GM19397 (cell line): ENCODE measurements at regions not wholly inside any gene's neighbourhood (a gene's known extent, or its start where the extent isn't known, plus 50 kb on each side); places are given as distances from the start of the nearest gene placed in this dataset.
"Not testable (repeated sequence)": the region's sequence is repeated elsewhere in the genome, so short reads cannot be mapped to it uniquely, and the experiment has no call there.

Experiments
- ATAC-seq: cut with Tn5 transposase; IDR thresholded peaks from one replicate; pipeline ENCODE4 v1.9.1; 2021; ENCODE audit warnings: mild to moderate bottlenecking, moderate library complexity; ENCODE audit not compliant: unreplicated experiment

GRCh38 chr11:95652002-95652472 lies 137.5 kb downstream of the FAM76B start:
- no peak for ATAC-seq

DNA sequence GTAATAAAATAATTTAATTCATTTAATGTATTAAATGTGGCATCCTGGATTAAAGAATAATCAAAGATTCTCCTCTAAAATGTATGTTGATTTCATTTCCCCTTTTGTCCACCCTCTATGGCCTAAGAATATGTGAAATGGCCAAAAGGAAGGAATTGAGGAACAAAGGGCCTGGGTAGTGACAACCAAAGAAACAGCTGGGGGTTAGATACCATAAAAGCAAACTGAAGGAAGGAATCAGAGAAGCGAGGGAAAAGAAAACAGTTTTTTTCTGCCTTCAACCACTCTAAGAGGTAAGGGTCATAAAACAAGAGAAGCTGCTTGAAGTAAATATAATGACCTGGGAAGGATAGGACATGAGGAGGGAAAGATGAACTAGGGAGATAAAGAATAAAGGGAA lies 139.3 kb downstream of the FAM76B start:
- ATAC-seq = no peak

GRCh38 chr11:95647871-95648270 lies 141.7 kb downstream of the FAM76B start:
- no peak for ATAC-seq

DNA sequence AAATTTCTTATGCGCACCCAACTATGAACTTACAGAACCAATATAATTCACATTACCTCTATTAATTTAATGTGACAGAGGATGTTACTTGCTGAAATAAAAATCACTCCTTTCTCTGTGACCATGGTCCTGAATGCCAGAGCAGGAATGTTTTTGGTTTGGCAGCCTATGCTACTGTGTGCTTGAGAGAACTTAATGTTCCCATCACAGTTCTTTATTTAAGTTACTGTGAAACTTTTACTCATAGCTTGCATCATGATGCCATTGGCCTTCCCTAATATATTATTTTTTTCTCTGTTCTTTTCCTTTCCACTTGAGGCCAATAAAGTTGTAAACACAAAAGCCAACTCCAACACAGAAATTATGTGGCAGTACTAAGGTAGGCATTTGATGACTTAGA lies 142.2 kb downstream of the FAM76B start:
- ATAC-seq = no peak

DNA sequence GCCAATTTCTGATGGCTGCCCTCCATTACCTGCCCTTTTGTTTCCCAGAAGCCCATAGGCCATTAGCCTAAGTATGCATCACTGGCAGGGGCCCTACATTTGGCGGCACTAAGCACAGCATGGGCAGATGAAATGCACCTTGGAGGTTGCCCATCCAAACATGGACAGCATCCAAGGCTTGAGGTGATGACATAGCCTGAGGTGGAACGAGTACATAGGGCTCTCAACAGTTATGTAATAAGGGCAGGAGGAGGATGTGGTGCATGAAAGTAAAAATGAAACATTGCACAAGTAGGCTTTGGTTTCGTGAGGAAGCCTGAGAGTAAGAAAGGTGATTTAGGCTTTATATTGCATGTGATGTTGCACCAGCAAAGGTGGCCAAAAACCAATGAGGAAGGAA lies 148.1 kb downstream of the FAM76B start:
- peak; percentile 99 for ATAC-seq

- no peak for ATAC-seq
These were observed 151.1 kb downstream of the FAM76B start for GRCh38 chr11:95638501-95638900.

GRCh38 chr11:95625164-95625900 lies 164.2 kb downstream of the FAM76B start:
- no peak for ATAC-seq

GRCh38 chr11:95616256-95616804 lies 173.3 kb downstream of the FAM76B start:
- no peak for ATAC-seq

GRCh38 chr11:95611827-95612226 lies 177.8 kb downstream of the FAM76B start:
- ATAC-seq = no peak

DNA sequence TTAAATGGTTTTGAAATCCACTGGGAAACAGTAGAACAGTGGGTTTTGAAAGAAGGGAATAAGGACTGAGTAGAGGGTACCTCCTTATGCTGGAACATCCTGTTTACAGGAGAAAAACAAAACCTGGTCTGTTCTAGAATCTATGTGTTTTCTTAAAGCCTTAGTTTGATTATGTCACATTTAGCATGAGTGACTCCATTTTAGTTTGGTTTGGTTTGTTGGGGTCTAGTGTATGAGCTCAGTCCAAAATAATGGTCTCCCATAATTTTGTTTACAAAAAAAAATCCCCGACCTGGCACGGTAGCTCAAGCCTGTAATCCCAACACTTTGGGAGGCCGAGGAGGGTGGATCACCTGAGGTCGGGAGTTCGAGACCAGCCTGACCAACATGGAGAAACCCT lies 179.4 kb downstream of the FAM76B start:
- ATAC-seq = not testable (repeated sequence)

DNA sequence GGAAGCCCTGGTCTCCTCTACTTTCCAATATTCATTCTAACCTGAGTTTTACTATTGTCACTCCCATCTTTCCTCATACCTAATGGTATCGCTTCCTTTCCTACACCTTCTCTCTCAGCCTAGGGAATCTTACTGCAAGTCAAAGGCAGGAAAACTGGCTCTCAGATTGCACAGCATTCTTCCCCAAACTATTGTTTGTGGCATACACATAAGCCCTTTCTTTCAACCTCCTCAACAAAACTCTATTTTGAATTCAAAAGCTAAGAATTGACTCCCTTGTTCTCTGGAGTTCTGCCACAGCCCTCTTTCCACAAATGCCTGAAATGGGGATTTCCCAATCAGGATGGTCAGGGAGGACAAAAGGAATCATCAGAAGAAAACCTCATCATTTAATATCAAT lies 181.5 kb downstream of the FAM76B start:
- ATAC-seq = no peak

GRCh38 chr11:95606824-95607223 lies 182.8 kb downstream of the FAM76B start:
- ATAC-seq = no peak

DNA sequence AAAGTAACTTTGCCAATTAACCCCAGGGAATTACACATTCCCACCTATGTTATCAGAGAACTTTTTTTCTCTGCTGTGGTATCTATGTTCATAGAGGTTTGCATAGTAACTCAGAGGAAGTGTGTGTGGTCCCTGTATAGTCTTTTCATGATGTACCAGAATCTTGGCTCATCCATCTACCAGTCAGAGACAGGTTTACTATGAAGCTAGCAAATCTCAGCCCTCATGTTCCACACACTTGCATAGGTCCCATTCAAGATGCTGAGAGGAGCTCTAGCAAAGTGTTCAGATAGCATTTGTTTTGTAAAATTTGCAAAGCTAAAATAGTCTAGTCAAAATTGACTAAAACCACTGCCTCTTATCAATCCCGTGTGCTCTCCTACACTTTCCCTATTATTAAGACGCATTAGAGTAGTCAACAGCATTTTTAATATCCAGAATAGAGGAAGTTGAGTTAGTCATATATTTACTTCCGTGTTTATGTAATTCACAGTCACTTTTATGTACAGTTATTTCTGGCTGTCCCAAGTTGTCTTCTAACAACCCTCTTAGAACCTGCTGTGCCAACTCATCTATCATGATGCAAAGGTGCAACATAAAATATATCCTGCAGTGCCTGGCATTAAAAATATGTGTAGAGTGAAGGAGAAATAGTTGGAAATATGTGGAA lies 184.2 kb downstream of the FAM76B start:
- ATAC-seq = no peak

DNA sequence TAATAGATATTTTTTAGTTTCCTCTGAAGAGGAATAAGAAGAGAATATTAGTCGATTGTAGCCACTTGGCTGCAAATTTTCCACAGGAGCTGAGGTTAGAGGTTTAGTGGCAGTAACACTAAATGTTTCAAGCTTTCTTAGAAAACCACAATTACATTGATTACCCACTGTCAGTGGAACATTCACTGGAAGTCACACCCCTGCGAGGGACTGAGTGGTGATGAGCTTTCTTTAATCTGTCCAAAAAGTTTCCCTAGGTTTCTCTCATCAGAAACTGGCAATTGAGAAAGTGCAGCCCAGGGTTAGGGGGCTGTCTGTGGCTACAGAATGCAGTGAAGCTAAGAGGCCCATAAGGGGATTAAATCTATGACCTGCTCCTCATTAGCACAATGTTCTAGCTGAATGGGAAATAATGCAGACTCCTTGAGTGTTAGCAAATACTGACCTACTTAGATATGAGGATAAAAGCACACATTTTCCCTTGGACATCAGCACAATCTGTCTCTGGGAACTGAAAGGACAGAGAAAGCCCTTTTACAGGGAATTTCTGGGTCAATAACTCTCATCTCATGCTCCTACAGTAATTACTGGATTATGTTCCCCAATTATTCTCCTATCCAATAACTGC lies 189.5 kb downstream of the FAM76B start:
- ATAC-seq = no peak

GRCh38 chr11:95595973-95596489 lies 193.6 kb downstream of the FAM76B start:
- no peak for ATAC-seq

DNA sequence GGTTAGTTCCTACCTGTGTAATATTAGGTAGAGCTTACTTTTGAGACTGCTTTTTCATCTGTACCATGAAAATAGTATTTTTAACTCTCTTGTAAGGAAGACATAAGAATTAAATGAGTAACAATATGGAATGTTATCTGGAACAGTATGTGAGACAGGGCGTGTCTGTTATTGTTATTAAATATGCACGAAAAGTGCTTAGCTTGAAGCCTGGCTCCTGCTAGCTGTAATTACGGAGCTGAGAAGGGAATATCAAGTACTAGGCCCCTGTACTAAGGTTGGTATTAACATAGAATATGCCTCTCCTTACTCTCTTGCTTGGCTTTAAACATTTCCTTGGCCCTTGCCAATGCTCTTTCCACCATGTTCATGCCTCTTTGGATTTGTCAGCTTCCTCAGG lies 194.0 kb downstream of the FAM76B start:
- ATAC-seq = no peak

GRCh38 chr11:95593111-95593510 lies 196.5 kb downstream of the FAM76B start:
- no peak for ATAC-seq

DNA sequence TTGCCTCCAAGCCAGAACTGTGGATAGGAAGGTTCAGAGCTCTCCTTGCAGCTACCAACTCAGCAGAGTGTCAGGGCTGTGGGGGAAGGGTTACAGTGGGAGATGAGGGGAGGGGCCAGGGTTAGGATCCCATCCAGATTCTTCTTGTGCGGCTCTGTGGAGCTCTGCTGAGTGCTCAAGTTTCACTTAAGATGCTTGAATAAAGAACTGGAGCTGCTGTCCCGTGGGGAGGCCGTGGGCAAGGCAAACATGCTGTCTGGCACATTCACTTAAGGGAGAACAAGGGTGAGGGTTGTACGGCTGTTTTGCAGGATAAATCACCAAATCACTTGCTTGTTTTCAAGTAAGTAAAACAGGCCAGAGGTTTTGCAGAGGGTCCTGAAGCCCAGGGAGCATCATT lies 197.1 kb downstream of the FAM76B start:
- no peak for ATAC-seq

GRCh38 chr11:95589893-95590612 lies 199.5 kb downstream of the FAM76B start:
- ATAC-seq = no peak

GRCh38 chr11:95588821-95589220 lies 200.8 kb downstream of the FAM76B start:
- ATAC-seq = no peak

- no peak for ATAC-seq
These were observed 202.9 kb downstream of the FAM76B start for GRCh38 chr11:95586661-95587060.
